ENCODE measurements at regions not wholly inside any gene's neighbourhood (a gene's known extent, or its start where the extent isn't known, plus 50 kb on each side); places are given as distances from the start of the nearest gene placed in this dataset.
"Not testable (repeated sequence)": the region's sequence is repeated elsewhere in the genome, so short reads cannot be mapped to it uniquely, and the experiment has no call there.

DNA sequence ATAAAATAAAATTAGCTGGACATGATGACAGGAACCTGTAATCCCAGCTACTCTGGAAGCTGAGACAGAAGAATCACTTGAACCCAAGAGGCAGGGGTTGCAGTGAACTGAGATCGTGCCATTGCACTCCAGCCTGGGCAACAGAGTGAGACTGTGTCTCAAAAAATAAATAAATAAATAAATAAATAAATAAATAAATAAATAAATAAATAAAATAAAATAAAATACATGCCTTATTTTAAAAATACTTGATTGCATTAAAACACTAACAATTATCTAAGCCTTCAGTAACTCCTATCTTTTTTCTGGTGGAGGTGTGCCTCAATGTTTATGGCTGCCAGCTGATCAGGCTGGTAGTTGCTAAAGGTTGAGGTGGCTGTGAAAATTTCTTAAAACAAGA lies 1329.6 kb upstream of the CITED2 start:
- DNase-seq, result not testable (repeated sequence)

DNA sequence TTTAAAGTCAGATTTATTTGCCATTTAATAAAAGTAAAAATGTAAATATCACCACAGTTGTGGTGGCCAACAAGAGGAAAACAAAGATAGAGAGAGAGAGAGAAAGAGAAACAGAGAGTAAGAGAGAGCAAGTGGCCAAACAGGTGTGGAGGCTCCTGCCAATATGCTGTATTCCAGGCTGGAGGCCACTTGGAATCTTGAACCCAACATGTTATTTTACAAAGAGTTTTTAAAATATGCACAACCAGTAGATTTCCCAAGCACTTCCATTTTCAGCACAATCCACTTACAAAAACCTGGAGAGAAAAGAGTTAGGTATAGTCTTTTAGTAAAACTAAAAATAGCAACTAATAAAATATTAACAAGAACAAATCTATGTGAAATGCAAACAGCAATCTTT lies 1323.1 kb upstream of the CITED2 start:
- DNase-seq, result no peak

DNA sequence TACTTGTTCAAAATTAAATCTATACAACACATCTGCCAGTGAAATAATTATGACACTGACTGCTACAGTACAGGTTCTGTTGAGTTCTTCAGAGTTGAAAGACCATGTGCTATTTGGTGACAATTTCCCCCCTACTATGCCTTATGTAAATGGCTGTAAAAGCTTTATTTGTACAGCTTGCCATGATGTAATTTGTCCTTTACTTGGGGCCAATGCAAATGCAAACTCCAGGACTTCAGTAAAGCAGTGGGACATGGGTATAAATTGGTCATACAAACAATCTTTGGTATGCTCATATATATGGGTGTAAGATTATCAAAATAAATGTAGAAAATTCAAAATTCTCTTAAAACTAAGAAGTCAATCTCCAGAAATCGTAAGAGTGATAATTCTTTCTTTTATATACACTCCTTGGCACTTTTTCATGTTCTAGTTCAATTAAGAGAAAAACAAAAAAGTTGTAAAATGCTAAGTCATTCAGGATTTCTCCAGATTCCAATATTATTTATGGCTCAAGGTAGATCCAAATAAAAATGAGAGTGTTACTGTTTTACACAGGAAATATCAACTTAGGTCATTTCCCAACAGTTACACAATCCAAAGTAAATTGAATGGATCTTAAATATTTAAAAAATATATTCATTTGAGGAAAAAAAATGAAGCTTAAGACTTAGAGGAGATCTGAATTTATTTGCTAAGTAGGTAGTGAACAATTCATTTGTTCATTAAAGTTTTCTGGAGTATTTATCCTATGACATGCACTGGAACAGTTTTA lies 1310.5 kb upstream of the CITED2 start:
- DNase-seq, result no peak

DNA sequence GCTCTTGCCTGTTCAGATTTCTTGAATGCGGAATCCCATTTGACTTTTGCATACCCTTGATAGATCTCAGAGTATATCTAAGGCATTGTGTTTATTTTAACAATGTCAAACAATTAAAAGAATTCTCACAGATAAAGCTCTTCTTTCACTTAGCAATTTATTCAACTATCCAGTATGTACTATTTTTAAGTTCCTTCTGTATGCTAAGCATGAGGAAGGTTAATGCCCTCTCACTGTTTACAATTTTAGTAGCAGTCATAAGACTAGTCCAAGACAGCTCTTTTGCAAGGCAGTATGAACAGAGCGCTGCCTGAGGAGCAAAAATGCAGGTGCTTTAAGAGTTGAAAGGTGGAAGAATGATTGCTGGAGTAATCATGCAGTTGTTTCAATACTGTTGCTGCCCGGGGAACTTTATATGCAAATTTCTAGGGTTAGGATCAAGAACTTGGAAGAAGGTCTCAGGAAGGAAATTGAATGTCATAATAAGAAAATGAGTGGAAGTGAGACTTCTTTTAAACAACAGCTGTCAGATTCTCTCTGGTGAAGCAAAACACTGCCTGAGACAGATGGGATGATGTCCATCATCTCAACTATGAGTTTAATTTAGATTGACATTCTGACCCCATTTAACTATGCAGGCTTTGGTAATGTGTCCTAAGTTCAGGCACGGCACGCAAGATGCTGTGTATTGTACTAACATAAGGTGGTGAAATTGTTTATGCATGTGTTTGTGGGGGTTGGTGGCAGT lies 1303.5 kb upstream of the CITED2 start:
- no peak for DNase-seq

DNA sequence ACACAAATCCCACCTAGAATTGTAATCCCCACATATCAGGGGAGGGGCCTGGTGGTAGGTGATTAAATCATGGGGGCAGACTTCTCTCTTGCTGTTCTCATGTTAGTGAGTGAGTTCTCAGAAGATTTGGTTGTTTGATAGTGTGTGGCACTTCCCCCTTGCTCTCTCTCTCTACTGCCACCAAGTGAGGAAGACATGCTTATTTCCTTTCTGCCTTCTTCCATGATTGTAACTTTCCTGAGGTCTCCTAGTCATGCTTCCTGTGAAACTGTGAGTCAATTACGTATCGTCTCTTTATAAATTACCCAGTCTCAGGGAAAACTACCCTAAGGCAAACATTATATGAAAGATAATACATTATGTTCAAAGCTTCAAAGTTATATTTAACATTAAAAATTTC lies 1297.5 kb upstream of the CITED2 start:
- no peak for DNase-seq

DNA sequence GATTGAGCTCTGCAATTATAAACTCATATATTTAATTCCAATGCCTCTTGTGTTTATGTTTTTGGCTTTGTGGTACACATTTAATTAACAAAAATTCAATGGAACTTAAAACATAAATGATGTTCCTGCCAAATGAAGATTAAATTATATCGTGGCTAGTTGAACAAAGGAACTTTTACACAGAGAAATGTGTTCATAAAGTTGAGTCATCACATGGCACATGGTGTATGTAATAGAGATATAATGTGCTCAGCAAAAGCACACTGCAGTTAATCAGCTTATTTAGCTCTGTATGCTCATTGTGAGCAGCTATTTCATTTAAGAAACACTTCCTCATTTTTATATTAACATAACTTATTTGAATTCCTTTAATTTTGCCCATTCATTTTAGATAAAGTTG lies 1295.6 kb upstream of the CITED2 start:
- no peak for DNase-seq

DNA sequence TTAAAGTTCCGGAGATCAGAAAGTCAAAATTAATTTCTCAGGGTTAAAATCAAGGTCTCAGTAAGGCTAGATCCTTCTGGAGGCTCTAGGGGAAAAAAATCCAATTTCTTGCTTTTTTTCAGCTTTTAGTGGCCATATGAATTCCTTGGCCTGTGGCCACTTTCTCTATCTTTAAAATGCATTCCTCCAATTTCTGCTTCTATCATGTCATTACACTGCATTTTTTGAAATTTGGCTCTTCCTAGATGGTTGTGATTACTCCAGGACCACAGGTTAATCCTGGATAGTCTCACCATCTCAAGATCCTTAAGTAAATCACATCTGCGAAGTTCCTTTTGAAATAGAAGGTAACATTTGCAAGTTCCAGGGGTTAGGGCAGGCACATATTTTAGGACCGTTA lies 1294.9 kb upstream of the CITED2 start:
- no peak for DNase-seq

DNA sequence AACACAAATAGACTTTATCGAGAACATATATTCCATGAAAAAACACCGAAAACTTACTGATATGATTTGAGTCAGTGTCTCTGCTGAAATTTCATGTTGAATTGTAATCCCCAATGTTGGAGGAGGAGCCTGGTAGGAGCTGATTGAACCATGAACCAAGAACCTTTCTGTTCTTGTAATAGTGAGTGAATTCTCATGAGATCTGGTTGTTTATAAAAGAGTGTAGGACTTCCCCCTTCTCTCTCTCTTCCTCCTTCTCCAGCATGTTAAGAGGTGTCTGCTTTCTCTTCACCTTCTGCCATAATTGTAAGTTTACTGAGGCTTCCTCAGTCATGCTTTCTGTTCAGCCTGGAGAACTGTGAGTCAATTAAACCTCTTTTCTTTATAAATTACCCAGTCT lies 1289.3 kb upstream of the CITED2 start:
- DNase-seq, result no peak

DNA sequence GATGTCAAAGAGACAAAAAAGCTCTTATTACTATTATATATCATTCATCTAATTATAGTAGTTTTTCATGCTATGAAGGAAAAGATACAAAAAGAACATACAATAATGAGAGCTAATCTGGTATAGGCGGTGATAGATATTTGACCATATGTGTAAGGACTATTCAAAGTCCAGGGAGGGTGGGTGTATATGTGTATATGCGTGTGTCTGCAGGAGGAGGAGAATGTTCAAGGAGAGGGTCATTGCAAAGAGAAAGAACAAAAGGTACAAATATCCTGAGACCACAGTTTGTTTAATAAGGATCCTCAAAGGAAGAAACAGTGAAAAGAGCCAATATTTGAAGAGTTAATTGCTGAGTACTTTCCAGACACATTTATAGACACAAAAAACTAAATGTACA lies 1288.6 kb upstream of the CITED2 start:
- DNase-seq, result no peak

DNA sequence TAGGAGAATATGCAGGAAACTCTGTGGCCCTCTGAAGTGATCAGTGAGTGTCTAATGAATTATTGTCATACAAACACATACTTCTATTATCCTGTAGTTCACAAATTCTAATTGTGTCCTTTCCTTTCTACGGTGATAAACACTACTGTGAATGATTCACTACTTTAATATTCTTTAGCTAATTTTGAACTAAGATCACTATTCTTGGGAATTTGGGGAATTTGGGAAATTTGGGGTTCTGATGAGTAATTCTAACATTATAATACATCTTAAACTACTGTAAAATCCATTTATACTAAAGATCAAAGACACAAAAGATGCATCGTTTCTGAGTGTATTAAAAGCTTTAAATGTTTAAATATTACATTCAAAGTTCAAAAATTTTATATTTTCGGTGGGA lies 1287.2 kb upstream of the CITED2 start:
- DNase-seq, result no peak

DNA sequence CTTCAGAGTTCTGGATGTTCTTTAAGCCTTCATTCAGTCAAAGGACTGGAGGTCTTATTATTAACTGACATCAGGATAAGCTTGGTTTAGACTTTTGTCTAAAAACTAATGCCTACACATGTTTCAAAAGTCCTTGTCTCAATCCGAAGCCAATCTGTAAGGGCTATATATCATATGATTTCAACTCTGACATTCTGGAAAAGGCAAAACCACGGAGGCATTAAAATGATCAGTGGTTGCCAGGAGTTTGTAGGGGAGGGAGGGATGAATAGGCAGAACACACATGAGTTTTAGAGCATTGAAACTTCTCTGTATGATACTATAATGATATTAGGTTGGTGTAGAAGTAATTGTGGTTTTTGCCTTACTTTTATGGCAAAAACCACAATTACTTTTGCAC lies 1285.8 kb upstream of the CITED2 start:
- DNase-seq, result no peak

DNA sequence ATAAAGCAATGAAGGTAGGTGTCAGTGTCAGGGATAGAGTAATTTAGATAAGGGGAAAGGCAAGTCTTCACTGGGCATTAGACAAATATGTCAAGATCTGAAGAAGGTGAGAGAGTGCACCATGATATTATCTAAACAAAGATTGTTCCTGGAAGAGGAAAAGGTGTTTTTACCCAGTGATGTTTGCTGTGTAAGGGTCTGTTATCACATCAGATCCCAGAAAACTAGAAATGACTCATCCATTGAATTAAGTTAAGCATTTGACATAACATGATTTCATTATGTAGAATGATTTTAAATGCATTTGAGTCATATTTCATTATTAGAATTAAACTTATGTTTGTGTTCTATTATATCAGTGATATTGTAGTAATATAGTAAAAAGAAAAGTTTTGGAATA lies 1279.5 kb upstream of the CITED2 start:
- DNase-seq, result no peak

DNA sequence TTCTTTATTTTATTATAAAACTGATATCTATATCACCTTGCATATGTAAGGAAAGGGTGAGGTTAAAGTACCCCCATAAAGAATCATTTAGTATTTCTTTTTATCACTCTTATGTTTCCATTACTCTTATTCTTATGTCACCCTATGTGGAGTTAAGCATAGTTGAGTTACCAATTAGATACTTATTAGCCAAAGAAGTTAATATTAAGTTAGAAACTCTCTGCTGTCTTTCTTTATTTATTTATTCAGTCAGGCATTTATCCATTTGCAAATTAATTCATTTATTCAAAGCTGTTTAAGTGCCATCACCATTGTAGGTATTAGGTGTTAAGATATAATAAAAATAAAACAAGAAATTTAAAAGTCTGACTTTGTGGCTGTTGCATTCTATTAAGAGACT lies 1279.1 kb upstream of the CITED2 start:
- DNase-seq, result no peak

DNA sequence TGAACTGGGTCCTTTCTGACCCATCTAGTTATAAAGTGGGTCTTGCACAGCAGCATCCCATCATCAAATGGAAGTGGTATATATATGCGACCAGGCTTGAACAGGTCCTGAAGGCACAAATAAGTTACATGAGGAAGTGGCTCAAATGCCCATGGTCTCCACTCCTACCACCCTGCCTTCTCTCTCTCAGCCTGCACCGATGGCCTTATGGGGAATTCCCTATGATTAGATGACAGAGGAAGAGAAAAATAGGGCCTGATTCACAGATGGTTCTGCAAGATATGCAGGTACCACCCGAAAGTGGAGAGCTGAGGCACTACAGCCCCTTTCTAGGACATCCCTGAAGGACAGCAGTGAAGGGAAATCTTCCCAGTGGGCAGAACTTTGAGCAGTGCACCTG lies 1275.1 kb upstream of the CITED2 start:
- not testable (repeated sequence) for DNase-seq

DNA sequence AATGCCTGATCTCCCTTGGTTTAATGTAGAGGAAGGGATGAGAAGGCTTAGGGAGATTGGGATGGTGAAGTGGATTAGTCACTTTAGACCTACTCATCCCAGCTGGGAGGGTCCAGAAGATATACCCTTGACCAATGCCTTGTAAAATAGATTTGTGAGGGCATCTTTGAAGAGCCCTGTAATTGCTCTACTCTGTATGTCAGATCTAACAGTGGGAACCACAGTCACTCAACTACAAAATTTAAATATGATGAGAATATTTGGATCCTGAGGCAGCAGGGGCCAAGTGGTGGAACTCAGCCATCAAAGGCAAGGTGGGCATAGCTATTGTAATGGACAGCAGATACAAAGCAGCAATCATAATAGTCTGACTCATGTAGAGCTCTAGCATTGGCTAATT lies 1272.9 kb upstream of the CITED2 start:
- not testable (repeated sequence) for DNase-seq

DNA sequence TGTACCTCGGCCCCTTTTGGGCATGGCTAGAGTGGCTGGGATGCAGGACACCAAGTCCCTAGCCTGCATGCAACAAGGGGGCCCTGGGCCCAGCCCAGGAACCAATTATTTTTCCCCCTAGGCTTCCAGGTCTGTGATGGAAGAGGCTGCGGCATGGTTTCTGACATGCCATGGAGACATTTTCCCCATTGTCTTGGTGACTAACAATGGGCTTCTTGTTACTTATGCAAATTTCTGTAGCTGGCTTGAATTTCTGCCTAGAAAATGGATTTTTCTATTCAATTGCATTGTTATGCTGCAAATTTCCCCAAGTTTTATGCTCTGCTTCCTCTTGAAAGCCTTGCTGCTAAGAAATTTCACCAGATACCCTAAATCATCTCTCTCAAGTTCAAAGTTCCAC lies 1269.6 kb upstream of the CITED2 start:
- no peak for DNase-seq

DNA sequence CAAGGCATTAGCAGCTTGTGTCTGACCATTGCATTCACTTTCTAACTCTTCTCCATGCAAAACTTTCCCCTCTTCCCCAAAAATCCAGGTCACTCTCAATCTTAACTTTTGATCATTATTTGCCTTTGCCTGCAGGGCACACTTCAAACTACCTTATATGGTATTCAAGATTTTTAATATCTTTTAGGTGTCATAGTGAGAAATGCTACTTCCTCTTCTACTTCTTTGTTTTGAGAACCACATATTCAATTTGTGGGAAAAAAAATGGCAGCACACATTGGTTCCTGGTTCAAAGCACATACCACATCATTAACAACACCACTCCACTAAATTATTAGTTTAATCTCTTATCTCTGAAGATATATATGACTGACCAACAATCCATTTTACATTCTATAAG lies 1267.0 kb upstream of the CITED2 start:
- DNase-seq, result no peak

DNA sequence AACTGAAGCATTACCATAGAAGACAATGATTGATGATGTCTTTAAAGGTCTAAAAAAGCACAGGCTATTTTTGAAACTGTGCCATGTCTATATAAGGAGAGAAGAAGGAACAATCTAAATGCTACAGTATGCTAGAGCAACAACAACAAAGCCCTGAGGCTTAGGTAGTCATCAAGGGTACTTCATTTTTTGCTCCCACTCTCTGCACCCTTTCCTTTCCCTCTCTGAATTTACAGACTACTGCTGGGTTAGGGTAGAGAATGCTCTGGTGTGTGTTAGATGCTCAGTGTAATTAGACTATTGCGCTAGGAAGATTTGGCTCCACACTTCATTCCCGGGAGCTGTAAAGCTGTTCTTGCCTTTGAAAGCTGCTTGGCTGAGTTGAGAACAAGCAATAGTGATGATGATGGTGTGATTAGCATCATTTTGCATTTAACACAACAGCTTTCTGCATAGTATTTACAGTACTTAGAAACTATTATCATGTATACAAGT lies 1262.5 kb upstream of the CITED2 start:
- no peak for DNase-seq

DNA sequence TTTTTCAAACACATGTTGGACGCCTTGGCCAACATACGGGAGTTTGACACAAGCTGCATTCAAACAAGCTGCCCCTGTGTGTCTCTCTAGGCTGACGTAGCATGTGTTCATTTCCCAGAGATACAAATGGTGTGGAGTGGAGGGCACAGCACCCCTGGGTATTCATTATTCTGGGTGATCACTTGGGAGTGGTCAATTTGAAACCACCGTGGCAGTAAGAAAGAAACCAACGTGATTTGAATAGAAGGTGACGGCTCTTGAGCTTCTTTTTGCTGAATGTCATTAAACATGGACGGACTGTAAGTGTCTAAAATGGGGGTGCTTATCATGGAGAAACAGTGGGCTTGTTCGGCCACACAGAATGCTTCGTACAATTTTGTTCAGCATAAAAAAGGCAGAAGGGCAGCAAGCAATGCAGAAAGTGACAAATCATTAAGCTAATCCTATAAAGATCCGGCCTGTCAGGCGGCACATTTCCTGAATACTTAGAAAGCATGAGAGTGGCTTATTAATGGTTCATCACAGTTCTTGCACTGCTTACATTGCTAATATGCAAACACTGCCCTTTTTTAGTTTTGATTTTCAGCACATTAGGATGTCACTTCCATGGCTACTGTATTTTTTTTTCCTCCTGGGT lies 1261.9 kb upstream of the CITED2 start:
- DNase-seq, result no peak

DNA sequence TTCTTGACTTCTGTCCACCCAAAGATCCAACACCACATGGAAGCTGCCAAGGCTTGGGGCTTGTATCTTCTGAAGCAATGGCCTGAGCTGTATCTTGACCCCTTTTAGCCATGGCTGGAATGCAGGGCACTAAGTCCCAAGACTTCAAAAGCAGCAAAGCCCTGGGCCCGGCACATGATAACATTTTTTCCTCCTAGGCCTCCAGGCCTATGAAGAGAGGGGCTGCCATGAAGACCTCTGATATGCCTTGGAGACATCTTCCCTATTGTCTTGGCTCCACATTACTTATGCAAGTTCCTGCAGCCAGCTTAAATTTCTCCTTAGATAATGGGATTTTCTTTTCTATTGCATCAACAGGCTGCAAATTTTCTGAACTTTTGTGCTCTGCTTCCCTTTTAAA lies 1252.6 kb upstream of the CITED2 start:
- DNase-seq, result no peak

DNA sequence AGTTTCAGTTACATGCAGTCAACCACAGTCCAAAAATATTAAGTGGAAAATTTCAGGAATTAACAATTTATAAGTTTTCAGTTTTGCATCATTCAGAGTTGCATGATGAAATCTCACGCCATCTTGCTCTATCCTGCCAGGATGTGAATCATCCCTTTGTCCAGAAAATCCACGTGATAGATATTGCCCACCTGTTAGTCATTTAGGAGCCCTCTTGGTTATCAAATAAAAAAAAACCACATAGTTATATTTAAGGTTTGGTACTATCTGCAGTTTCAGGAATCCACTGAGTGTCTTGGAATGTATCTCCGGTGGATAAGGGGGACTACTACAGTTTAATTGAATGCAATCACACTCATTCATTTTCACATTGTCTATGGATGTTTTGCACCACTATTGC lies 1249.0 kb upstream of the CITED2 start:
- no peak for DNase-seq

DNA sequence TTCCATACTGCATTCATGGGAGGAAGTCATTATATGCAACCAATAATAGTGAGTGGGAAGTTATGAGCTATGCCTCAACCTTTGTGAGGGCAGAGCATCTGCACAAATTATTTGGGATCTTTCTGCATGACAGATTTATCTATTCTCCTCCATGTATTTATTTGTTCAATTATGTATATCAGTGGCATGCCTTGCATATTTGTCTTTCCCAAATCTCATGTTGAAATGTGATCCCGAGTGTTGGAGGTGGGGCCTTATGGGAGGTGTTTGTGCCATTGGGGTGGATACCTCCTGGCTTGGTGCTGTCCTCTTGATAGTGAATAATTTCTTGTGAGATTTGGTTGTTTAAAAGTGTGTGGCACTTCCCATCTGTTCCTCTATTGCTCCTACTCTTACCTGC lies 1246.0 kb upstream of the CITED2 start:
- no peak for DNase-seq

DNA sequence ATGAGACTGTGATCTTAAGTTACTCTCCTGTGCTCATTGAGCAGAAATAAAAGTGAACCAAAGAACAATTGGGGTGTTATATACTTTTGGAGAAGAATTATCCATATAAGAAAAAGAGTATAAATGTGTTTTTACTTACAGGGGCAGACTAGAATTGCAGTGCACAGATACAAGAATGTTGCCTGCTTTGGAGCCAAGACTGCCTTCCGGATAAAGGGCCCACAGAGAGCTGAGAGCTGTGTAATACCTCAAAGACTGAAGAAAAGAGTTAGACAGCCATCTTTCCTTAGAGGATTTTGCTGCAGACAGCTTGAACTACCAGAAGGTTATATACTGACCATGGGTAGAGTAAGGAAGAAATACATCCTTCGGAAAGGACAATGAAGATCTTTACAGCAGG lies 1235.5 kb upstream of the CITED2 start:
- DNase-seq, result no peak

DNA sequence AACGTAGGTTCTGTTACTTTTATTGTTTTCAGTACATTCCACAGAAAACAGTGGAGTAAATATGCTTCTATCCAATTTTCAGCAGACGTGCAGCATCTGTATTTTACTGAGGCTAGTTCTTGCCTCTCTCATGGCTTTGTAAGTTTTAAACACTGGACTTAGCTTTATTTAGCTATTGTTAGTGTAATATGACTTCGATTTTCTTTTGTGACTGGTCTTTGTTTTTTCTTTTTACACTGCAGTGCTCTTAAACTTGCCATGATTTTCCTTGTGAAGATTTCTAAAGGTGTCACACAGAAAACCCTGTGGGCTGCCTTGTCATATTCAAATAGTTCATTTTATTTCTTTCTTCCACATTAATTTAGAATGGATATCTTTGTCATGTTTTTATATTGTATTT lies 1234.9 kb upstream of the CITED2 start:
- no peak for DNase-seq
